ENCODE measurements at regions not wholly inside any gene's neighbourhood (a gene's known extent, or its start where the extent isn't known, plus 50 kb on each side); places are given as distances from the start of the nearest gene placed in this dataset.

GRCh38 chr5:58207076-58207475 is 252.8 kb downstream of the PLK2 start:
- TF ChIP-seq CTCF (IDR thresholded peaks at IDR 0.05; ENCODE audit: low read length) (no peak), EZH2 (IDR thresholded peaks at IDR 0.05; ENCODE audit: borderline replicate concordance, low read length) (no peak)
